Peyer's patch (tissue), 4 donors: ENCODE measurements at regions not wholly inside any gene's neighbourhood (a gene's known extent, or its start where the extent isn't known, plus 50 kb on each side); places are given as distances from the start of the nearest gene placed in this dataset.
"Not testable (repeated sequence)": the region's sequence is repeated elsewhere in the genome, so short reads cannot be mapped to it uniquely, and the experiment has no call there.

Experiments
- POLR2A ChIP-seq, 2 donors: fragments of 450-650 bp; IDR thresholded peaks; one replicate each; pipeline ENCODE4 v1.5.1; 2017; ENCODE audit warnings: antibody characterized with exemption in 2 of 2, mild to moderate bottlenecking in 2 of 2, moderate library complexity in 2 of 2
- TF ChIP-seq, protein P1 (sequence below), 6 experiments: fragments of 450-650 bp in 4 of 6; fragments of 200-600 bp in 2 of 6; sonication (generic) in 1 of 6; IDR thresholded peaks; one replicate each; pipeline ENCODE4 v1.5.1; 2017 to 2019; ENCODE audit warnings: antibody characterized with exemption in 6 of 6, mild to moderate bottlenecking in 3 of 6, moderate library complexity in 1 of 6

GRCh38 chr6:121797598-121797997 is 362.2 kb downstream of the GJA1 start:
- TF ChIP-seq, protein P1, sequence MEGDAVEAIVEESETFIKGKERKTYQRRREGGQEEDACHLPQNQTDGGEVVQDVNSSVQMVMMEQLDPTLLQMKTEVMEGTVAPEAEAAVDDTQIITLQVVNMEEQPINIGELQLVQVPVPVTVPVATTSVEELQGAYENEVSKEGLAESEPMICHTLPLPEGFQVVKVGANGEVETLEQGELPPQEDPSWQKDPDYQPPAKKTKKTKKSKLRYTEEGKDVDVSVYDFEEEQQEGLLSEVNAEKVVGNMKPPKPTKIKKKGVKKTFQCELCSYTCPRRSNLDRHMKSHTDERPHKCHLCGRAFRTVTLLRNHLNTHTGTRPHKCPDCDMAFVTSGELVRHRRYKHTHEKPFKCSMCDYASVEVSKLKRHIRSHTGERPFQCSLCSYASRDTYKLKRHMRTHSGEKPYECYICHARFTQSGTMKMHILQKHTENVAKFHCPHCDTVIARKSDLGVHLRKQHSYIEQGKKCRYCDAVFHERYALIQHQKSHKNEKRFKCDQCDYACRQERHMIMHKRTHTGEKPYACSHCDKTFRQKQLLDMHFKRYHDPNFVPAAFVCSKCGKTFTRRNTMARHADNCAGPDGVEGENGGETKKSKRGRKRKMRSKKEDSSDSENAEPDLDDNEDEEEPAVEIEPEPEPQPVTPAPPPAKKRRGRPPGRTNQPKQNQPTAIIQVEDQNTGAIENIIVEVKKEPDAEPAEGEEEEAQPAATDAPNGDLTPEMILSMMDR (IDR thresholded peaks at IDR 0.05), result not testable (repeated sequence)
- not testable (repeated sequence) for TF ChIP-seq POLR2A (IDR thresholded peaks at IDR 0.05)
